Lower lobe of right lung (tissue), 2 donors: ENCODE measurements at regions not wholly inside any gene's neighbourhood (a gene's known extent, or its start where the extent isn't known, plus 50 kb on each side); places are given as distances from the start of the nearest gene placed in this dataset.

Experiments
- ATAC-seq, 2 donors: fragments of 200-7000 bp; cut with Tn5 transposase; one replicate each; pipeline ENCODE4 v1.9.1; 2020 to 2022; ENCODE audit warnings: mild to moderate bottlenecking in 2 of 2, moderate library complexity in 2 of 2
- DNase-seq: peaks from one replicate; pipeline ENCODE4 v3.0.0-alpha.2; 2020
- H3K27ac ChIP-seq: fragments of 200-600 bp; one replicate; pipeline ENCODE4 v1.8.0; 2022
- H3K27me3 ChIP-seq: fragments of 200-600 bp; one replicate; pipeline ENCODE4 v1.8.0; 2022; ENCODE audit warnings: low read depth
- H3K36me3 ChIP-seq: fragments of 200-600 bp; one replicate; pipeline ENCODE4 v1.8.0; 2022; ENCODE audit warnings: mild to moderate bottlenecking
- H3K4me1 ChIP-seq: fragments of 200-600 bp; one replicate; pipeline ENCODE4 v1.8.0; 2022
- H3K4me3 ChIP-seq: fragments of 200-600 bp; one replicate; pipeline ENCODE4 v1.8.0; 2022; ENCODE audit warnings: mild to moderate bottlenecking
- H3K9me3 ChIP-seq: fragments of 200-600 bp; one replicate; pipeline ENCODE4 v1.8.0; 2022
- CTCF ChIP-seq: fragments of 200-600 bp; IDR thresholded peaks from one replicate; pipeline ENCODE4 v1.8.0; 2022; ENCODE audit warnings: antibody characterized with exemption, mild to moderate bottlenecking
- intact Hi-C: fragments of 100-400 bp; cut with DNase I; formaldehyde crosslinking; loops from one replicate; pipeline ENCODE4 v1.11.0; 2022
- donor health status: DM: no; HTN: yes; CAD: no; lungs with severe emphysema.

GRCh38 chr11:2083411-2083810 lies 55.8 kb downstream of the IGF2 start:
- intact Hi-C loops, result no loop called here
- no peak for DNase-seq
- H3K36me3 ChIP-seq, result no peaks in the 10 kb centered on the region
- ATAC-seq, result no peak
- no peak overlapping the region for H3K4me3 ChIP-seq
- TF ChIP-seq CTCF, result no peak
- no peak overlapping the region for H3K27ac ChIP-seq
- no peaks in the 10 kb centered on the region for H3K27me3 ChIP-seq
- no peaks in the 10 kb centered on the region for H3K4me1 ChIP-seq
- H3K9me3 ChIP-seq, result peaks cover 4% of the 10 kb centered on the region

GRCh38 chr11:2077061-2077802 lies 62.0 kb downstream of the IGF2 start:
- Histone ChIP-seq H3K27ac (no peak overlapping the region), H3K36me3 (no peaks in the 10 kb centered on the region), H3K4me3 (no peak overlapping the region), H3K27me3 (peaks cover 5% of the 10 kb centered on the region), H3K4me1 (no peaks in the 10 kb centered on the region), H3K9me3 (no peaks in the 10 kb centered on the region)
- intact Hi-C loops, result no loop called here
- TF ChIP-seq CTCF, result no peak
- DNase-seq, result no peak
- ATAC-seq, result no peak

GRCh38 chr11:2076441-2076840 lies 62.7 kb downstream of the IGF2 start:
- intact Hi-C loops, result no loop called here
- ATAC-seq (no peak), DNase-seq (no peak)
- no peak overlapping the region for H3K27ac ChIP-seq
- TF ChIP-seq CTCF, result no peak
- H3K4me3 ChIP-seq, result no peak overlapping the region
- no peaks in the 10 kb centered on the region for H3K9me3 ChIP-seq
- H3K4me1 ChIP-seq, result no peaks in the 10 kb centered on the region
- H3K36me3 ChIP-seq, result no peaks in the 10 kb centered on the region
- H3K27me3 ChIP-seq, result peaks cover 7% of the 10 kb centered on the region

GRCh38 chr11:2074266-2074825 lies 64.8 kb downstream of the IGF2 start:
- intact Hi-C loops, result no loop called here
- H3K27me3 ChIP-seq, result peaks cover 9% of the 10 kb centered on the region
- H3K9me3 ChIP-seq, result no peaks in the 10 kb centered on the region
- H3K27ac ChIP-seq, result no peak overlapping the region
- no peak for ATAC-seq
- DNase-seq, result no peak
- H3K4me3 ChIP-seq, result no peak overlapping the region
- H3K4me1 ChIP-seq, result no peaks in the 10 kb centered on the region
- TF ChIP-seq CTCF, result no peak
- H3K36me3 ChIP-seq, result no peaks in the 10 kb centered on the region

- no peaks in the 10 kb centered on the region for H3K36me3 ChIP-seq
- H3K27ac ChIP-seq, result no peak overlapping the region
- DNase-seq (no peak), ATAC-seq (peak in 1 of 2 donors; percentile 39)
- H3K9me3 ChIP-seq, result no peaks in the 10 kb centered on the region
- peaks cover 9% of the 10 kb centered on the region for H3K27me3 ChIP-seq
- no peak for TF ChIP-seq CTCF
- intact Hi-C loops, result no loop called here
- no peaks in the 10 kb centered on the region for H3K4me1 ChIP-seq
- no peak overlapping the region for H3K4me3 ChIP-seq
Observed at GRCh38 chr11:2072551-2073261, 66.5 kb downstream of the IGF2 start.
